ENCODE measurements at regions not wholly inside any gene's neighbourhood (a gene's known extent, or its start where the extent isn't known, plus 50 kb on each side); places are given as distances from the start of the nearest gene placed in this dataset.

GRCh38 chr6:14440940-14441781 lies 323.6 kb downstream of the CD83 start:
- DNase-seq = peak; percentile 99

- peak; percentile 61 for DNase-seq
Measured at GRCh38 chr6:14442242-14442641, 324.7 kb downstream of the CD83 start.

- DNase-seq = peak; percentile 71
Measured at GRCh38 chr6:14443629-14444268, 326.2 kb downstream of the CD83 start.

- DNase-seq = peak; percentile 46
Measured at GRCh38 chr6:14444295-14444972, 326.9 kb downstream of the CD83 start.

- no peak for DNase-seq
Measured at GRCh38 chr6:14447240-14447639, 329.7 kb downstream of the CD83 start.

- DNase-seq = no peak
Measured at GRCh38 chr6:14448246-14448645, 330.7 kb downstream of the CD83 start.

- DNase-seq = peak; percentile 95
Measured at GRCh38 chr6:14450133-14450504, 332.5 kb downstream of the CD83 start.

- DNase-seq = peak; percentile 63
Measured at GRCh38 chr6:14450578-14450977, 333.0 kb downstream of the CD83 start.

GRCh38 chr6:14451594-14452374 lies 334.2 kb downstream of the CD83 start:
- no peak for DNase-seq

- no peak for DNase-seq
Measured at GRCh38 chr6:14452567-14453527, 335.3 kb downstream of the CD83 start.

- peak; percentile 50 for DNase-seq
Measured at GRCh38 chr6:14453712-14454472, 336.3 kb downstream of the CD83 start.

- DNase-seq = peak; percentile 70
Measured at GRCh38 chr6:14454473-14454775, 336.9 kb downstream of the CD83 start.

- no peak for DNase-seq
Measured at GRCh38 chr6:14455427-14455826, 337.9 kb downstream of the CD83 start.

GRCh38 chr6:14455876-14456648 lies 338.5 kb downstream of the CD83 start:
- no peak for DNase-seq

- peak; percentile 63 for DNase-seq
Measured at GRCh38 chr6:14456941-14457340, 339.4 kb downstream of the CD83 start.

- DNase-seq = no peak
Measured at GRCh38 chr6:14458669-14459266, 341.2 kb downstream of the CD83 start.

- peak; percentile 23 for DNase-seq
Measured at GRCh38 chr6:14459315-14459714, 341.7 kb downstream of the CD83 start.

GRCh38 chr6:14460556-14460955 lies 343.0 kb downstream of the CD83 start:
- no peak for DNase-seq

GRCh38 chr6:14462135-14462534 lies 344.6 kb downstream of the CD83 start:
- DNase-seq = no peak

- DNase-seq = no peak
Measured at GRCh38 chr6:14462566-14462965, 345.0 kb downstream of the CD83 start.

Data from NCI-H69 (cell line).